ENCODE measurements at regions not wholly inside any gene's neighbourhood (a gene's known extent, or its start where the extent isn't known, plus 50 kb on each side); places are given as distances from the start of the nearest gene placed in this dataset.
"Not testable (repeated sequence)": the region's sequence is repeated elsewhere in the genome, so short reads cannot be mapped to it uniquely, and the experiment has no call there.

DNA sequence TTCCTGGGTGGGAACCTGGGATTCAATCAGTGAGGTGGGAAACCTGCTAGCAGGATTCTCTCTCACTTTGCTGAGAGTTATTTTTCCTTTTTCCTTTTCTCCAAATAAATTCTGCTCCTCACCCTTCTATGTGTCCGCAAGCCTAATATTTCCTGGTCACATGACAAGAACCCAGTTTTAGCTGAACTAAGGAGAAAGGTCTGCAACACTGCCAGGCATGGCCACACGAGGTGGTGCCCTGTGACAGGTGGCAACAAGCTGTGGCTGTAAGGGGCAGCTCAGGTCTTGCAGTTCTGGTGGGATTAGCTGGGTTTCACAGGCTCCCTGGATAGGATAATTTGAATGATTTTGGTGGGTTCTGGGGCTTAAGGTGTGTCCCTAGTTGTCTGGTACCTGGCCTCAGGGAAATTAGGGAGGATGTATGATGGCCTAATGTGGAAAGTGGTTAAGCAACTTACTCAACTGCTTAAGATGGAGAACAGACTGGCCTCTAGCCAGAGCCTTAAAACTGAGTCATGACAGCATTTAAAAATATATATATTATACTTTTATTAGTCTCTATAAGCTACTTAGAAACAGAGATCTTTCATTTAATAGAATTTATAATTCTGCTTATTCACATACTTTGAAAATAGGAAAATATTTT lies 215.0 kb downstream of the IL15 start:
- no peak for DNase-seq

DNA sequence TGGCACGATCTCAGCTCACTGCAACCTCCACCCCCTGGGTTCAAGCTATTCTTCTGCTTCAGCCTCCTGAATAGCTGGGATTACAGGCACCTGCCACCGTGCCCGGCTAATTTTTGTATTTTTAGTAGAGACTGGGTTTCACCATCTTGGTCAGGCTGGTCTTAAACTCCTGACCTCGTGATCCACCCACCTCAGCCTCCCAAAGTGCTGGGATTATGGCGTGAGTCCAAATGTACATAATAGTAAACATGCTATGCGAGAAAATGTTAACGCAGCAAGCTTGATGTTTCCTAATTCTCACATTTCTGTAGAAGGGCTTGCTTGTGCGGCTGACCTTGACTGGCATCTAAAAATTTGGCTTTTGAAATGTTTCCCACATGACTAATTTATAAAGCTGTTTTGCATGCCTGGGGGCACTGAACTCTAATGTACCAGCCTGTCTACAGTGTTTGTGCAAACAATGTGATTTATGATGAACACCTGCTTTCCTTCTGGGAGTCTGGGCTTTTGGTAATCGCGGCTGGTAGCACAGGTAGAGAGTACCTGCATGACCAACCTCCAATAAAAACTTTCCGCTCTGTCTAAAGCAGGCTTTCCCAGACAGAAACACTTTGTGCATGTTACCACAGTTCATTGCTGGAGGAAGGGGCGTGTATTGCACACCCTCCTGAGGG lies 216.8 kb downstream of the IL15 start:
- DNase-seq, result no peak

DNA sequence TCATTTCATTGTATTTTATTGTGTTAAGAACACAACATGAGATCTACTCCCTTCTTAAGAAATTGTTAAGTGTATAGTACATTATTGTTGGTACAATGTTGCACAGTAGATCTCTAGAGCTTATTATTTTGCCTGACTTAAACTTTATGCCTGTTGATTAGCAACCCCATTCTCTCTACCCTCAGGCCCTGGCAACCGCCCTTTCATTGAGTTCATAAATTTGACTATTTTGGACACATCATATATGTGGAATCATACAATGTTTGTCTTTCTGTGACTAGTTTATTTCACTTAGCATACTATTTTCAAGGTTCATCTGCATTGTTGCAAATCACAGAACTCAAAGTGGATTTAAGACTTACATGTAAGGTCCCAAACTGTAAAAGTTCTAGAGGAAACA lies 222.1 kb downstream of the IL15 start:
- no peak for DNase-seq

DNA sequence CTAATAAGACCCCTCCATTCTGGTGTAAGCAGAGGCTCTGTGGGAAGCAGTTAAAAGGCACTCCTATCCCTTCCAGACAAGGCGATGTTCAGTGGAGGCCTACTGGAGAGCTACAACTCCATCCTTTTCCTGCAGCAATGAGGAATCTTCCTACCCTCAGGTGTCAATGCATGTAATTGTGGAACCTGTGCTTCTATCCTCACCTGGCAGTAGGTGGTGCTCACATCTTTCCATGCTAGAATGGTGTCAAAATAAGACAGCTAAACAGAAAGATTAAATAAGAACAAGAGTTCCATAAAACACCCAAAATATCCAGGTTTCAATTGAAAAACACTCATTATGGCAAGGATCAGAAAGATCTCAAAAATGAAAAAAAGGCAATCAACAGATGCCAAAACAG lies 224.6 kb downstream of the IL15 start:
- no peak for DNase-seq

DNA sequence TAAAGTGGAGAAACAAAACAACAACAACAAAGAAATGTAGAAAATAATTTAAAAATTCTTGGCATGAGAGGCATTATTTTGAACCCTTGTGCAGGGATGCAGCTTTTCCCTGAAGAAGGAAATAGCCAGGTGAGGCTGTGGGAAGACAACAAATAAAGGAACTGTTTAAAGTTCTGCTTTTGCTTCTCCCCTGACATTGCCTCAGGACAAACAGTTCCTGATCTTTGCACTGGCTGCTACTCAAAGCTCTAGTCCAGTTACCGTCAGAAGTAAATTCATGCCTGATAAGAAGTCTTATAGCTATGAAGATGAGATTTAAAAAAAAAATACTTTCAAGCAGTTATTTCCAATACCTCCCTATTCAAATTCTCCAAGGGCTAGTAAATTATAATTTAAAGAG lies 233.8 kb downstream of the IL15 start:
- DNase-seq, result no peak

DNA sequence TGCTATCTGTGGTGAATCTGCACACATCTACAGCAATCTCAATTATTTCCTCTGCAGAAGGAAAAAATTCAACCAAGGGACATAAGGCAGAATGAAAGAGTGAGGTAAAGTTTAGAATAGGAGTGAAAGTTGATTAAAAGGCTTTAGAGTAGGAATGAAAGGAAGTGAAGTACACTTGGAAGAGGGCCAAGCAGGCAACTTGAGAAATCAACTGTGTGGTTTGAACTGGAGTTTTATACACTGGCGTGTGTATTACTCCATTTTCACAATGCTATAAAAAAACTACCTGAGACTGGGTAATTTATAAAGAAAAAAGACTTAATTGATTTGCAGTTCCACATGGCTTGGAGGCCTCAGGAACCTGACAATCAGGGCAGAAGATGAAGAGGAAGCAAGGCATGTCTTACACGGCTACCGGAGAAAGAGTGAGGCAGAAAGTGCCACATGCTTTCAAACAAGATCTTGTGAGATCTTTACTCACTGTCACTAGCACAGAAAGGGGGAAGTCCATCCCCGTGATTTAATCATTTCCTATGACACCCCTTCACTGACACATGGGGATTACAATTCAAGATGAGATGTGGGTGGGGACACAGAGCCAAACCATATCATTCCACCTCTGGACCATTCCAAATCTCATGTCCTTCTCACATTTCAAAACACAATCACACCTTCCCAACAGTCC lies 234.8 kb downstream of the IL15 start:
- no peak for DNase-seq

DNA sequence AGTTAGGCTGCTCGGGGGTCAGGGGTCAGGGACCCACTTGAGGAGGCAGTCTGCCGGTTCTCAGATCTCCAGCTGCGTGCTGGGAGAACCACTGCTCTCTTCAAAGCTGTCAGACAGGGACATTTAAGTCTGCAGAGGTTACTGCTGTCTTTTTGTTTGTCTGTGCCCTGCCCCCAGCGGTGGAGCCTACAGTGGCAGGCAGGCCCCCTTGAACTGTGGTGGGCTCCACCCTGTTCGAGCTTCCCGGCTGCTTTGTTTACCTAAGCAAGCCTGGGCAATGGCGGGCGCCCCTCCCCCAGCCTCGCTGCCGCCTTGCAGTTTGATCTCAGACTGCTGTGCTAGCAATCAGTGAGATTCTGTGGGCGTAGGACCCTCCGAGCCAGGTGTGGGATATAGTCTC lies 246.3 kb downstream of the IL15 start:
- not testable (repeated sequence) for DNase-seq

DNA sequence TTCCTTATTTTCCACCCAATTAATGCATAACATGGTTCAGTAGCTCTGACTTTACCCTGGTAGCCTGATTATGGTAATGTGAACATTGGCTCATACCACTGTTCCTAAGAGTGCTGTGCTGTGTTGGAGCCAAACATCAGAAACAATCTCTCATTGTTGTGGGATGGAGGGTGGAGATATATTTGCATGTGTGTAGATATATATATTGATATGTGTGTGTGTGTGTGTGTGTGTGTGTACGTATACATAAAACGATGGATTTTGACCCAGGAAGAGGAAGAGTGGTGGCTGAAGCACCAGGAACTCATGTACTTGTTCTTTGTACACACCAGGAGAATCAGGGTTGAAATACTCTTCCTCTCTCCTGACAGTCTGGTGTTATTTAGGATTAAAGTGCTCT lies 247.7 kb downstream of the IL15 start:
- no peak for DNase-seq

DNA sequence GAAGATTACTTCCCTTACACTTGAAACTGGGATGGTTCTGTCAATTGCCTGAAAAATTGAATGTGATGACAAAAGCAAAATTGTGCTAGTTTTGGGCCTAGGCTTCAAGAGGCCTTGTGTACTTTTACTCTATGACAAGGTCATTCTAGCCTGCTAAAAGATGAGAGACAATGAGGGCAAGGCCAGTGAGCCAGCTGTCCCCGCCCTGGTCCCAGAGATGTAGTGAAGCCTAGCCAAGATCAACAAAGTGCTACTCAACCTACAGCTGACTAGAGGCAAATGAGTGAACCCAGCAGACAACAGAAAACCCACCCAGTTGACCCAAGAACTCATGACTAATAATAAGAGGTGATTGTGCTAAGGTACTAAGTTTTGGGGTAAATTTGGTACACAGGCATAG lies 248.7 kb downstream of the IL15 start:
- DNase-seq, result no peak

DNA sequence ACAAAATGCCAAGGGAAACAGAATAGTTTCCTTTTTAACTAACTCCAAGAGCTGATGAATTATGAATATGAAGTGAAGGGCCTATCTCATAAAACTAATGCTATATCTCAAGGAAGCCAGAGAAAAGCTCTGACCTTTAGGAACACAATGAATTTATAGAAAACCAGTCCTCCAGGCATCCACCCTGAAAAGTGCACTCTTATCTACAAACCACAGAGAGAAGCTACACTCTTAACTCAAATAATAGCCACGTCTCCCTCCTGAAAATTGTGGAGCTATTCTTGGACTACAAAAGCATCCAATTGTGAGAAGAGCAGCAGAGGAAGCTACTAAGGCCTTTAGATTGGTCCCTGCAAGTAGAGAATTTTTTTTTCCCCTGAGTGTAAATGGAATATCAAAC lies 253.9 kb downstream of the IL15 start:
- no peak for DNase-seq

DNA sequence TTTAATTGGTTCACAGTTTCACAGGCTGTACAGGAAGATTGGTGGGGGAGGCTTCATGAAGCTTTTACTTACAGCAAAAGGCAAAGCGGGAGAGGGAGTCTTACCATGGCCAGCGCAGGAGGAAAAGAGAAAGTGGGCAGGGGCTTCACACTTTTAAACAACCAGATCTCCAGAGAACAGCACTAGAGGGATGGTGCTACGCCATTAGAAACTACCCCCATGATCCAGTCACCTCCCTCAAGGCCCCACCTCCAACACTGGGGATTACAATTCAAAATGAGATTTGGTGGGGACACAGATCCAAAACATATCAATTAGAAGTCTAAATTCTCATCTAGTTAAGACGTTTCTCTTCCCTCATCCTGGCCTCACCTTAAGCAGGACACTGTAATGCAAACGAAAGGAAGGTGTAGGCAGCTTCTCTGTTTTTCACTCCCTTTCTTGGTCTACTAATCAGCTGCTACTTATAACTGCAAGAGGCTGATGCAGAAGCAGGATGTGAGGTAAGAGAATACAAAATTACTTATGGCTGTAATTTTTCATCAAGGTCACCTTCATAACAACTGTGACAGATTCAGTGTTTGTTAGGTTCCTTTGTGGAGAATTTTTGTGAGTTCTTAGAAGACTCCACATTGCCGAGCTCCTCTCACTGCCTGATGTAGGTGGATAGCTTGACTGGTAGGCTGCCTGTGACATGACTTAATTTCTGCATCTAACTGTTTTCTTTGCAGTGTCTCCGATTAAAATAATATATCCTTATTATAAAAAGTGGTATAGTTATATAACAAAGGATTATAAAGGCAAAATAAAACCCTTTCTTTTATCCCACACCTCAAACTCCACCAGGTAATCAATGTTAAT lies 255.1 kb downstream of the IL15 start:
- DNase-seq, result no peak

DNA sequence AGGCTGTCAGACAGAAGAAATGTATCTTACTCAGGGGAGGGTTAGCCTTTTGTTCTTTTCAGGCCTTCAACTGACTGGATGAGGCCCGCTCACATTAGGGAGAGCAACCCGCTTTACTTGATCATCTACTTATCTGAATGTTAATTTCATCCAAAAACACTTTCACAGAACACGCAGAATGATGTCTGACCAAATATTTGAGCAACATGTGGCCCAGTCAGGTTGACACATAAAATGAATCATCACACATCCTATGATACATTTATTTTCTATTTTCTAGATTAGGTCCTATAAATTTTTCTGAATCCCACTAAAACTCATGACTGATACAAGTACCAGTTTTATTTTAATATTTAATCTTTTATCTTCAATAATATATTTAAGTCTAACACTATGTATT lies 260.3 kb downstream of the IL15 start:
- no peak for DNase-seq

DNA sequence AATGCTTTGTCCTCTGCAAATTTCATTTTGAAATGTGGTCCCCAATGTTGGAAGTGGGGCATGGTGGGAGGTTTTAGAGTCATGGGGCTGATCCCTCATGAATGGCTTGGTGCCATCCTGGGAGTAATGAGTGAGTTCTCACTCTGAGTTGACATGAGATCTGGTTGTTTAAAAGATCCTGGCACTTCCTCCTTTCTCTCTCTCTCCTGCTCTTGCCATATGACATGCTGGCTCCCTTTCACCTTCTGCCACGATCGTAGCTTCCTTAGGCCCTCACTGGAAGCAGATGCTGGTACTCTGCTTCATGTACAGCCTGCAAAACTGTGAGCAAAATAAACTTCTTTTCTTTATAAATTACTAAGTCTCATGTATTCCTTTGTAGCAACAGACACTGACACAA lies 262.0 kb downstream of the IL15 start:
- peak in 1 of 2 experiments; percentile 27 for DNase-seq

DNA sequence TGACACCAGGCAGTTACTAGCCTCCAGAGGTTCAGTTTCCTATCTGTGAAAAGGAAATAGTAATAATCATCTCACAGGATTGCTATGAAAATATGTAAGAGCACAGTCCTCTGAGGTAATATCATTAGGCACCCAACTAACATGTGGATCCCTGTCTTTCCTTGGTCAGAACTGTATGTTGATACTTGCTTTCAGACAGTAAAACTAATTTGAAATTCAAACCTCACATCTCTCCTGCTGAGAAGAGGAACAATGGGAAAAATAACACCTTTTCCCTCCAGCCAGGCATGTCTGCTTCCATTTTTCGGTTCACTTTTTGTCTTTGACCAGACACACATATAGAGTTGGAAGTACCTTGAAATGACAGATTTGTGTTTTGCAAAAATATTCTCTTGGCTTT lies 262.7 kb downstream of the IL15 start:
- DNase-seq, result no peak

DNA sequence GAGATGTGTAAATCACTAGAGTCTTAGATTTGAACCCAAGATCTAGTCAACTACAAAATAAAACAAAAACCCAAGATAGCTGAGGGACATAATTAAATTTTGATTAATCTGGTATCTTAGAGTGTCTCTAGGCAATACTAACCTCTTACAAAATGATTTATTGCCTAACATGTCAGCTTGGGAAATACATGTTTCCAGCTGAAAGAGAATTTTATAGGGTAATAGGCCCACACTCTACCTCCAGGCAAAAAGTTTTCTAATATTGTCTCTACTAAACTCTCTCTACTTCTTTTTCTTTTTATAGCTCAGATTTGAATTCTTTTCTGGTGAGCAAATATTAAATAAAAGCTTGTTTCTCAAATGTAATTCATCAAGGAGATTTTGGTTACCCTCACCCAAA lies 263.2 kb downstream of the IL15 start:
- DNase-seq, result no peak

DNA sequence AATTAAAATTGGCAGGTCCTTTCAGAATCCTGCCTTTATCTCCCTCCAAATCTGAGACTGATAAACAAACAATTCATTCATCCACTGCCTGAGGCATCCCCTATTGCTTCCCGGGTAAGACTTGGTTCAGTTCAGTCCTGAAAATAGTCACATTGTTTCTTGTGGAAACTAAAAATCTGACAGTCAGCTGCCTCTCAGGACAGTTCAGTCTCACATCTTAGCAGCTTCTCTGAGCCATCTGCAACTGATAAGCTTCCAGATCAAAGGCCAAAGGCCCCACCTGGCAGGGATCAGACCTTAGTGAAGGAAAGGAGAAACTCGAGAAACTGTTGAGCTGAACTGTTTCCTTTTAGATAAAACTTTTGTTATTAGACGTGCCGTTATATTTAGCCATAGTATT lies 264.5 kb downstream of the IL15 start:
- no peak for DNase-seq

DNA sequence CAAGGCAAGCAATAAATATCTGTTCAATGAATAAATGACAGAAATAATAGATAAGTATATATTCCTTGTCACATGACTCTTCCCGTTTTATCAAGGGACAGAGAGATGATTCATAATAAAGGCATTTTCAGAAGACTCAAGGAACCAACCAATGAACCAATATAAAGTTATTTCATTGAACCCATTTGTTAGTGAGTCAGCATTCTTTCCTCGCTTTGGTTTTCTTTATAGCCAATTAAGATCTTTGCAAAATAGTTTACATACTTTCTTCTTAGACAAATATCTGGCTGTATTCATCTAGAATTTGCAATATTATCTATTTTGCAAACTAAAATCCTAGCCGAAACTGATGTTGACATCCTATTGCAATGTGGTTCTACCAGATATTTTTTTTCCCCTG lies 269.4 kb downstream of the IL15 start:
- no peak for DNase-seq

DNA sequence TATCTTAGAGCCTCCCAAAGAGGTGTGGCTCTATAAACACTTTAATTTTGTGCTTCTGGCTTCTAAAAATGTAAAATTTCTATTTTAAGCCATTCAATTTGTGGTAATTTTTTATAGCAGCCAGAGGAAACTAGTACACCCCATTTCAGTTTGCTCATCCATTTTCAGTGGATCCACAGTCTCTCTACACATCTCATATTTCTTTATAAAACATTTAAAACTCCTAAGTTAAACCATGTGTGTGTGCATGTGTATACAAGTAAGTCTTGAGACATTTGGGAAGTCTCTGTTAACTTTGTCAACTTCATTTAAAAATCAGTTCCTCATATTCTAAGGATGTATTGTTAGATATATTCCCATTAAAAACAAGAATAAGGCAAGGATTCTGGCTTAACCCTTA lies 273.2 kb downstream of the IL15 start:
- no peak for DNase-seq

DNA sequence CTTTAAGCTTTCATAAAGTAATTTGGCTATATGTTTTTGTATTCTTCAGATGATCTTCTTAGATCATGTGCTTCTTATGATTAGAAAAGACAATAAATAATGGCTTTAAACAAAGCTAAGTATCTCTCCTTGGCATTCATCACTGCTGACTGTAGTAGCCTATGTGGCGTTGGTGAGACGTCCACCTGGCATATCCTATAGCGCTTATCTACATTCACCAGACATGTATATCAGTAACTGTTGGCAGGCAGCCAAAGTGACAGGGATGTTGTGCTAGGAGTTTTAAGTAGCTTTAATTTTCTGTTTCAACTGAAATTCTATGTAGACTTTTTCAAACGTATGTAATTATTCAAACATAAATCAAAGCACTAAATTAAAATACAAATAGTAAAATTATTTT lies 276.4 kb downstream of the IL15 start:
- DNase-seq, result no peak

DNA sequence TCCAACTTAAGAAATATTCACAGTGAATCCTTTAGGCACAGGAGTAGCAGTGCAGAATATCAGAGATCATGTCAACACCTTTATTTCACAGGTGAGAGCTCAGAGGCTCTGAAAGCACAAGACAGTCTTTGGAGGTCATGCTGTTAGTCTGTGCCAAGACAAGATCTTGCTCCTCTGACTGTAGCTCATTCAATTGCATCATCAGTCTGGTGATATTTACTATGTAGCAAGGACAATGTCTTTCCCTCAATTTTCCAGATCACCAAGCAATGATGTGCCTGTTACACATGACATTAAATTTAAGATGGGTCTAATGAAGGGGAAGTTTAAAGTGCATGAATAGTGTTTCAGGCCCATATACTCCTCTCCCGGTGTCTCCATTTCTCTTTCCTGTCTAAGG lies 277.5 kb downstream of the IL15 start:
- DNase-seq, result no peak

DNA sequence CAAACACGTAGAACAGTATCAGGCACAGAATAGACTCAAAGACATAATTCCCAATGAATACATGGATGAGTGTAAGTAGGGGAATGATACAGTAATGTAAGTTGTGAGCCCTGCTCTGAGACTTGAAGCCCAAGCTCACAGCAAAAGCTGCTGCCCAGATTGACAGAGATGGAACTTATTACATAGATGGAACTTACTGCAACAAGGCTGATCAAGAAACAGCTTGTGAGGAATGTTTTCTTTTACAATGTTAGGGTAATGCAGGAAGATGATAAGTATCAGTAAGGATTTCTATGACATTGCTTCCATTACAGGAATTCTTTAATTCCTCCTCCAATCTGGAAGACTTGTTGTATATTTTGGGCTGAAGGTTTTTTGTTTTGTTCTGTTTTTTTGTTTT lies 278.4 kb downstream of the IL15 start:
- DNase-seq, result no peak

DNA sequence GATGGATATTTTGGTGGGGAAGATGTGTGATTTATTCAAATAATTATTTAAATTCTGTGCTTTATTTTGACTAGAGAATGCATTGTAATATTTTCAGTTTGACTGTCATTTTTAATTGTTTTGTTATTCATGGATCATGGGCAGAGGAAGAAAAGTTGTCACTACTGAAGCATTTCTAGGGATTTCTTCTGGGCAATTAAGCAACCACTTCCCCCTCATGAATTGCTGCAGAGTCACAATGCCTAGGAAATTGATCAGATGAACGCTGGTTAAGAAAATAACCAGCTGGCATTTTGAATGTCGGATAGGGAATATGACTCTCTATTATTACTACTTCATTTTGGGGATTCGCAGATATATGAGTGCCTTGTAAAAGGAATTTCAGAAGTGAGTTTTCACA lies 283.3 kb downstream of the IL15 start:
- no peak for DNase-seq

DNA sequence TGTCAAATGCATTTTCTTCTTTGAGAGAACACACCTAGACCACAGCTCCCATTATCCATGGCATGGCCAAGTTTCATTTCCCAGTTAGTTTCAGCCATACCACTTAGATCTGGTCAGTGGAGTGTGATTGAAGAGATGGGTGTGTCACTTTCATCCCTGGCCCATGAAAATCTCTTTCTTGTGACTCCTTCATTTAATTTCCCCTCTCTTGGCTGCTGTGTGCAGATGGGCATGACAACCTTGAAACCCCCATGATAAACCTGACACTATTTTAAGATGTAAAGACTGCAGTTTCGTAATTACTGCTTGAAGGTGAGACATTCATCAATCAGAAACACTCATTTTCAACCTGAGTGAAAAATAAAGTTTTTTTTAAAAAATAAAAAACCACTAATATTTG lies 284.9 kb downstream of the IL15 start:
- no peak for DNase-seq

DNA sequence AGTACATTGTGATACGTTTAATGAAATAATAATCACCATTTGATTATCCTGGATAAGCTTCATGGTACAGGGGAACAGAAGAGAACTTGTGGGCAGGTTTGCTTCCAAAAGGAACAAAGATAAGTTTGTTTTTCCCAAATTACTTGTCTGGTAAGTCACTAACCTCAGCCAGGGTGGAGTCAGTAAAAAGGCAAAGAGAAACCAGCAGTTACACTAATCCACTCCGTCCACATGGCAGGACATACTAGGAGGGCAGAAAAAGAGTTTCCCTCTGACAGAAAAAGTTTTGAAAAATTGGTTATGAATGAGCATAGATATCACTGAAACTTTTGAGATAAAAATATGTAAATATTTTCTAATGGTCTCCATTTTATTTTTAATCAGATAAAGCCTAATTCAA lies 285.9 kb downstream of the IL15 start:
- DNase-seq, result no peak

All from NCI-H446 (cell line).